GM23338 (cell line): ENCODE measurements at regions not wholly inside any gene's neighbourhood (a gene's known extent, or its start where the extent isn't known, plus 50 kb on each side); places are given as distances from the start of the nearest gene placed in this dataset.

Source experiments
- ATAC-seq: fragments of 200-7000 bp; cut with Tn5 transposase; 3 replicates; pipeline ENCODE4 v1.9.1; 2020
- DNase-seq: peaks from one replicate; pipeline ENCODE4 v3.0.0-alpha.2; 2015; ENCODE audit warnings: low spot score
- H2AFZ ChIP-seq: fragments of 200-600 bp; sonication (generic); 2 replicates; pipeline ENCODE4 v1.8.0; 2016; ENCODE audit warnings: antibody characterized with exemption, mild to moderate bottlenecking, moderate library complexity
- H3F3A ChIP-seq: fragments of 200-600 bp; sonication (generic); replicated peaks from 2 replicates; pipeline ENCODE4 v1.8.0; 2017; ENCODE audit warnings: antibody characterized with exemption, mixed run types, low read depth
- H3K27ac ChIP-seq: fragments of 200-600 bp; sonication (generic); 2 replicates; pipeline ENCODE4 v1.6.1; 2016; ENCODE audit warnings: low read depth
- H3K27me3 ChIP-seq: fragments of 200-600 bp; sonication (generic); 2 replicates; pipeline ENCODE4 v1.8.0; 2016; ENCODE audit warnings: mild to moderate bottlenecking, mixed run types, moderate library complexity; ENCODE audit not compliant: insufficient read depth
- H3K36me3 ChIP-seq: fragments of 200-600 bp; sonication (generic); 2 replicates; pipeline ENCODE4 v1.8.0; 2016; ENCODE audit warnings: mild to moderate bottlenecking; ENCODE audit not compliant: insufficient read depth
- H3K4me1 ChIP-seq: fragments of 200-600 bp; sonication (generic); 2 replicates; pipeline ENCODE4 v1.8.0; 2016; ENCODE audit warnings: mild to moderate bottlenecking, moderate library complexity; ENCODE audit not compliant: insufficient read depth
- H3K4me2 ChIP-seq: fragments of 200-600 bp; sonication (generic); 2 replicates; pipeline ENCODE4 v1.7.1; 2017; ENCODE audit warnings: mixed run types
- H3K4me3 ChIP-seq: fragments of 200-600 bp; sonication (generic); 2 replicates; pipeline ENCODE4 v1.6.1; 2016; ENCODE audit warnings: mixed run types
- H3K79me2 ChIP-seq: fragments of 200-600 bp; sonication (generic); replicated peaks from 2 replicates; pipeline ENCODE4 v1.8.0; 2017; ENCODE audit warnings: mild to moderate bottlenecking; ENCODE audit not compliant: insufficient read depth
- H3K9me2 ChIP-seq: fragments of 200-600 bp; sonication (generic); 2 replicates; pipeline ENCODE4 v1.8.0; 2017; ENCODE audit not compliant: insufficient read depth
- H4K20me1 ChIP-seq: fragments of 200-600 bp; sonication (generic); replicated peaks from 2 replicates; pipeline ENCODE4 v1.8.0; 2017; ENCODE audit warnings: mild to moderate bottlenecking; ENCODE audit not compliant: insufficient read depth
- H3K27ac Mint-ChIP-seq: 2 replicates; pipeline ENCODE4 v1.8.0; 2020; ENCODE audit warnings: inconsistent platforms, mild to moderate bottlenecking, moderate library complexity, mixed read lengths
- H3K27me3 Mint-ChIP-seq: 3 replicates; pipeline ENCODE4 v1.8.0; 2022; ENCODE audit warnings: low read depth, mild to moderate bottlenecking, moderate library complexity, mixed read lengths, inconsistent platforms; ENCODE audit not compliant: insufficient read depth, poor library complexity
- H3K36me3 Mint-ChIP-seq: 3 replicates; pipeline ENCODE4 v1.8.0; 2021; ENCODE audit warnings: low read depth, mild to moderate bottlenecking, inconsistent platforms, moderate library complexity, mixed read lengths
- H3K4me1 Mint-ChIP-seq: 3 replicates; pipeline ENCODE4 v1.8.0; 2020; ENCODE audit warnings: mild to moderate bottlenecking, inconsistent platforms, mixed read lengths
- H3K4me3 Mint-ChIP-seq: 3 replicates; pipeline ENCODE4 v1.8.0; 2021; ENCODE audit warnings: moderate library complexity, mild to moderate bottlenecking, inconsistent platforms, mixed read lengths
- H3K9me3 Mint-ChIP-seq: 3 replicates; pipeline ENCODE4 v1.8.0; 2020; ENCODE audit warnings: moderate library complexity, mild to moderate bottlenecking, inconsistent platforms, mixed read lengths
- CREB1 ChIP-seq: fragments of 250-450 bp; sonication (Bioruptor Pico); IDR thresholded peaks from 2 replicates; pipeline ENCODE4 v1.5.0; 2020; ENCODE audit warnings: low read depth, mild to moderate bottlenecking, moderate library complexity
- EZH2 ChIP-seq: fragments of 200-600 bp; sonication (generic); IDR thresholded peaks from one replicate; pipeline ENCODE4 v1.8.0; 2017; ENCODE audit warnings: antibody characterized with exemption, mild to moderate bottlenecking, low read depth; ENCODE audit not compliant: unreplicated experiment
- EZH2phosphoT487 ChIP-seq: fragments of 200-600 bp; sonication (generic); IDR thresholded peaks from one replicate; pipeline ENCODE4 v1.8.1; 2018; ENCODE audit warnings: antibody characterized with exemption; ENCODE audit not compliant: unreplicated experiment
- JUNB ChIP-seq: IDR thresholded peaks from one replicate; pipeline ENCODE4 v1.6.1; 2016; ENCODE audit warnings: antibody characterized with exemption; ENCODE audit not compliant: unreplicated experiment
- NANOG ChIP-seq: IDR thresholded peaks from 2 replicates; pipeline ENCODE4 v1.6.1; 2016; ENCODE audit warnings: antibody characterized with exemption, borderline replicate concordance
- POLR2AphosphoS5 ChIP-seq: IDR thresholded peaks from 2 replicates; pipeline ENCODE4 v1.6.1; 2016; ENCODE audit warnings: antibody characterized with exemption, low read depth
- STAT1 ChIP-seq: IDR thresholded peaks from one replicate; pipeline ENCODE4 v1.6.1; 2016; ENCODE audit warnings: antibody characterized with exemption; ENCODE audit not compliant: unreplicated experiment
- ZNF114 ChIP-seq: fragments of 250-450 bp; sonication (Bioruptor Pico); IDR thresholded peaks from 2 replicates; pipeline ENCODE4 v1.5.0; 2020; ENCODE audit warnings: mild to moderate bottlenecking, moderate library complexity
- ZNF331 ChIP-seq: fragments of 250-450 bp; sonication (Bioruptor Pico); IDR thresholded peaks from 2 replicates; pipeline ENCODE4 v1.5.0; 2020; ENCODE audit warnings: low read depth, mild to moderate bottlenecking, moderate library complexity
- TF ChIP-seq, protein P1 (sequence below): fragments of 250-450 bp; sonication (Bioruptor Pico); IDR thresholded peaks from 2 replicates; pipeline ENCODE4 v1.5.0; 2020; ENCODE audit warnings: mild to moderate bottlenecking, moderate library complexity
- TF ChIP-seq, protein P2 (sequence below): IDR thresholded peaks from one replicate; pipeline ENCODE4 v1.6.1; 2018; ENCODE audit warnings: antibody characterized with exemption; ENCODE audit not compliant: unreplicated experiment
- TF ChIP-seq, protein P3 (sequence below): IDR thresholded peaks from 2 replicates; pipeline ENCODE4 v1.6.1; 2016; ENCODE audit warnings: antibody characterized with exemption
- TF ChIP-seq, protein P4 (sequence below), 2 experiments: fragments of 200-600 bp in 1 of 2; sonication (generic) in 1 of 2; conservative IDR thresholded peaks; 2 replicates each; pipeline versions ENCODE4 v1.5.1 to v1.6.1; 2016 to 2017; ENCODE audit warnings: antibody characterized with exemption in 2 of 2, low read depth in 2 of 2, mild to moderate bottlenecking in 2 of 2, moderate library complexity in 1 of 2

DNA sequence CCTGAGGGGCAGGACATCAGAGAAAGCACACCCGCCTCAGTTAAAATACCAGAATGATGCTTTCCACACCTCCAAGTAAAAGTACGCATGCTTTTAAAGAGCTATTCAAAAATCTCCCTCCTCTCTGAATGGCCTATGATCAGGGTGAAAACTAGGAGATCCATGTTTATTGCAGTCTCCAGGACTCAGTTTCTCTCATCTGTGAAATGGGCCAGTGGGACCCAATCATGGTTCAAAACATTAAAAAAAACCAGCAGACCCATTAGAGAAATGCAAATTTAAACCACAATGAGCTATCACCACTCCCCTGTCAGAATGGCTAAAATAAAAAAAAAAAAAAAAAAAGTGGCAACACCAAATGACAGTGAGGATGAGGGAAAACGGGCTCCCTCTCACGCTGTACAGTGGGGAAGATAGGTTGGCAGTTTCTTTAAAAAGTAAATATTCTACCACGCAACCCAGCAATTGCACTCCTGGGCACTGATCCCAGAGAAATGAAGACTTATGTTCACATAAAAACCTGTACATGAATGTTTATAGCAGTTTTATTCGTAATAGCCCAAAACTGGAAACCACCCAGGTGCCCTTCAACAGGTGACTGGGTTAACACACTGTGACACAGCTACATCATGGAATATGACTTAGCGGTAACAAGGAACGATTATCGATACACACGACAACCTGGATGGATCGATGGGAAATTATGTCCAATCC lies 242.7 kb downstream of the MN1 start:
- H2AFZ ChIP-seq, result no peak overlapping the region; the same call in 1 of the 2 replicates
- no peak overlapping the region for H3K4me2 ChIP-seq
- Mint-ChIP-seq H3K4me1 (peaks cover 24% of the 10 kb centered on the region), H3K9me3 (no peaks in the 10 kb centered on the region; the same call in 2 of the 3 replicates), H3K36me3 (peaks cover 2% of the 10 kb centered on the region; the same call in 1 of the 3 replicates), H3K27ac (no peak overlapping the region), H3K4me3 (no peak overlapping the region), H3K27me3 (peaks cover 7% of the 10 kb centered on the region)
- DNase-seq (no peak), ATAC-seq (no peak)
- H3K36me3 ChIP-seq, result no peaks in the 10 kb centered on the region
- no peaks in the 10 kb centered on the region for H3F3A ChIP-seq
- peaks cover 7% of the 10 kb centered on the region; the same call in 1 of the 2 replicates for H3K4me1 ChIP-seq
- no peaks in the 10 kb centered on the region for H3K79me2 ChIP-seq
- H3K9me2 ChIP-seq, result no peaks in the 10 kb centered on the region
- H3K27me3 ChIP-seq, result no peaks in the 10 kb centered on the region
- TF ChIP-seq, protein P1, sequence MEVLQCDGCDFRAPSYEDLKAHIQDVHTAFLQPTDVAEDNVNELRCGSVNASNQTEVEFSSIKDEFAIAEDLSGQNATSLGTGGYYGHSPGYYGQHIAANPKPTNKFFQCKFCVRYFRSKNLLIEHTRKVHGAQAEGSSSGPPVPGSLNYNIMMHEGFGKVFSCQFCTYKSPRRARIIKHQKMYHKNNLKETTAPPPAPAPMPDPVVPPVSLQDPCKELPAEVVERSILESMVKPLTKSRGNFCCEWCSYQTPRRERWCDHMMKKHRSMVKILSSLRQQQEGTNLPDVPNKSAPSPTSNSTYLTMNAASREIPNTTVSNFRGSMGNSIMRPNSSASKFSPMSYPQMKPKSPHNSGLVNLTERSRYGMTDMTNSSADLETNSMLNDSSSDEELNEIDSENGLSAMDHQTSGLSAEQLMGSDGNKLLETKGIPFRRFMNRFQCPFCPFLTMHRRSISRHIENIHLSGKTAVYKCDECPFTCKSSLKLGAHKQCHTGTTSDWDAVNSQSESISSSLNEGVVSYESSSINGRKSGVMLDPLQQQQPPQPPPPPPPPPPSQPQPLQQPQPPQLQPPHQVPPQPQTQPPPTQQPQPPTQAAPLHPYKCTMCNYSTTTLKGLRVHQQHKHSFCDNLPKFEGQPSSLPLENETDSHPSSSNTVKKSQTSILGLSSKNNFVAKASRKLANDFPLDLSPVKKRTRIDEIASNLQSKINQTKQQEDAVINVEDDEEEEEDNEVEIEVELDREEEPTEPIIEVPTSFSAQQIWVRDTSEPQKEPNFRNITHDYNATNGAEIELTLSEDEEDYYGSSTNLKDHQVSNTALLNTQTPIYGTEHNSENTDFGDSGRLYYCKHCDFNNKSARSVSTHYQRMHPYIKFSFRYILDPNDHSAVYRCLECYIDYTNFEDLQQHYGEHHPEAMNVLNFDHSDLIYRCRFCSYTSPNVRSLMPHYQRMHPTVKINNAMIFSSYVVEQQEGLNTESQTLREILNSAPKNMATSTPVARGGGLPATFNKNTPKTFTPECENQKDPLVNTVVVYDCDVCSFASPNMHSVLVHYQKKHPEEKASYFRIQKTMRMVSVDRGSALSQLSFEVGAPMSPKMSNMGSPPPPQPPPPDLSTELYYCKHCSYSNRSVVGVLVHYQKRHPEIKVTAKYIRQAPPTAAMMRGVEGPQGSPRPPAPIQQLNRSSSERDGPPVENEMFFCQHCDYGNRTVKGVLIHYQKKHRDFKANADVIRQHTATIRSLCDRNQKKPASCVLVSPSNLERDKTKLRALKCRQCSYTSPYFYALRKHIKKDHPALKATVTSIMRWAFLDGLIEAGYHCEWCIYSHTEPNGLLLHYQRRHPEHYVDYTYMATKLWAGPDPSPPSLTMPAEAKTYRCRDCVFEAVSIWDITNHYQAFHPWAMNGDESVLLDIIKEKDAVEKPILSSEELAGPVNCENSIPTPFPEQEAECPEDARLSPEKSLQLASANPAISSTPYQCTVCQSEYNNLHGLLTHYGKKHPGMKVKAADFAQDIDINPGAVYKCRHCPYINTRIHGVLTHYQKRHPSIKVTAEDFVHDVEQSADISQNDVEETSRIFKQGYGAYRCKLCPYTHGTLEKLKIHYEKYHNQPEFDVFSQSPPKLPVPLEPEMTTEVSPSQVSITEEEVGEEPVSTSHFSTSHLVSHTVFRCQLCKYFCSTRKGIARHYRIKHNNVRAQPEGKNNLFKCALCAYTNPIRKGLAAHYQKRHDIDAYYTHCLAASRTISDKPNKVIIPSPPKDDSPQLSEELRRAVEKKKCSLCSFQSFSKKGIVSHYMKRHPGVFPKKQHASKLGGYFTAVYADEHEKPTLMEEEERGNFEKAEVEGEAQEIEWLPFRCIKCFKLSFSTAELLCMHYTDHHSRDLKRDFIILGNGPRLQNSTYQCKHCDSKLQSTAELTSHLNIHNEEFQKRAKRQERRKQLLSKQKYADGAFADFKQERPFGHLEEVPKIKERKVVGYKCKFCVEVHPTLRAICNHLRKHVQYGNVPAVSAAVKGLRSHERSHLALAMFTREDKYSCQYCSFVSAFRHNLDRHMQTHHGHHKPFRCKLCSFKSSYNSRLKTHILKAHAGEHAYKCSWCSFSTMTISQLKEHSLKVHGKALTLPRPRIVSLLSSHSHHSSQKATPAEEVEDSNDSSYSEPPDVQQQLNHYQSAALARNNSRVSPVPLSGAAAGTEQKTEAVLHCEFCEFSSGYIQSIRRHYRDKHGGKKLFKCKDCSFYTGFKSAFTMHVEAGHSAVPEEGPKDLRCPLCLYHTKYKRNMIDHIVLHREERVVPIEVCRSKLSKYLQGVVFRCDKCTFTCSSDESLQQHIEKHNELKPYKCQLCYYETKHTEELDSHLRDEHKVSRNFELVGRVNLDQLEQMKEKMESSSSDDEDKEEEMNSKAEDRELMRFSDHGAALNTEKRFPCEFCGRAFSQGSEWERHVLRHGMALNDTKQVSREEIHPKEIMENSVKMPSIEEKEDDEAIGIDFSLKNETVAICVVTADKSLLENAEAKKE (CRISPR knock-in tag), result no peak
- TF ChIP-seq, protein P2, sequence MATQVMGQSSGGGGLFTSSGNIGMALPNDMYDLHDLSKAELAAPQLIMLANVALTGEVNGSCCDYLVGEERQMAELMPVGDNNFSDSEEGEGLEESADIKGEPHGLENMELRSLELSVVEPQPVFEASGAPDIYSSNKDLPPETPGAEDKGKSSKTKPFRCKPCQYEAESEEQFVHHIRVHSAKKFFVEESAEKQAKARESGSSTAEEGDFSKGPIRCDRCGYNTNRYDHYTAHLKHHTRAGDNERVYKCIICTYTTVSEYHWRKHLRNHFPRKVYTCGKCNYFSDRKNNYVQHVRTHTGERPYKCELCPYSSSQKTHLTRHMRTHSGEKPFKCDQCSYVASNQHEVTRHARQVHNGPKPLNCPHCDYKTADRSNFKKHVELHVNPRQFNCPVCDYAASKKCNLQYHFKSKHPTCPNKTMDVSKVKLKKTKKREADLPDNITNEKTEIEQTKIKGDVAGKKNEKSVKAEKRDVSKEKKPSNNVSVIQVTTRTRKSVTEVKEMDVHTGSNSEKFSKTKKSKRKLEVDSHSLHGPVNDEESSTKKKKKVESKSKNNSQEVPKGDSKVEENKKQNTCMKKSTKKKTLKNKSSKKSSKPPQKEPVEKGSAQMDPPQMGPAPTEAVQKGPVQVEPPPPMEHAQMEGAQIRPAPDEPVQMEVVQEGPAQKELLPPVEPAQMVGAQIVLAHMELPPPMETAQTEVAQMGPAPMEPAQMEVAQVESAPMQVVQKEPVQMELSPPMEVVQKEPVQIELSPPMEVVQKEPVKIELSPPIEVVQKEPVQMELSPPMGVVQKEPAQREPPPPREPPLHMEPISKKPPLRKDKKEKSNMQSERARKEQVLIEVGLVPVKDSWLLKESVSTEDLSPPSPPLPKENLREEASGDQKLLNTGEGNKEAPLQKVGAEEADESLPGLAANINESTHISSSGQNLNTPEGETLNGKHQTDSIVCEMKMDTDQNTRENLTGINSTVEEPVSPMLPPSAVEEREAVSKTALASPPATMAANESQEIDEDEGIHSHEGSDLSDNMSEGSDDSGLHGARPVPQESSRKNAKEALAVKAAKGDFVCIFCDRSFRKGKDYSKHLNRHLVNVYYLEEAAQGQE, result no peak
- TF ChIP-seq ZNF331 (CRISPR knock-in tag), result no peak
- no peak for TF ChIP-seq EZH2phosphoT487
- no peak for TF ChIP-seq JUNB
- TF ChIP-seq POLR2AphosphoS5, result no peak
- TF ChIP-seq NANOG, result no peak
- no peak for TF ChIP-seq CREB1 (CRISPR knock-in tag)
- no peak for TF ChIP-seq STAT1
- TF ChIP-seq ZNF114 (CRISPR knock-in tag), result no peak
- TF ChIP-seq, protein P3, sequence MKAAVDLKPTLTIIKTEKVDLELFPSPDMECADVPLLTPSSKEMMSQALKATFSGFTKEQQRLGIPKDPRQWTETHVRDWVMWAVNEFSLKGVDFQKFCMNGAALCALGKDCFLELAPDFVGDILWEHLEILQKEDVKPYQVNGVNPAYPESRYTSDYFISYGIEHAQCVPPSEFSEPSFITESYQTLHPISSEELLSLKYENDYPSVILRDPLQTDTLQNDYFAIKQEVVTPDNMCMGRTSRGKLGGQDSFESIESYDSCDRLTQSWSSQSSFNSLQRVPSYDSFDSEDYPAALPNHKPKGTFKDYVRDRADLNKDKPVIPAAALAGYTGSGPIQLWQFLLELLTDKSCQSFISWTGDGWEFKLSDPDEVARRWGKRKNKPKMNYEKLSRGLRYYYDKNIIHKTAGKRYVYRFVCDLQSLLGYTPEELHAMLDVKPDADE, result no peak
- TF ChIP-seq EZH2, result no peak
- TF ChIP-seq, protein P4, sequence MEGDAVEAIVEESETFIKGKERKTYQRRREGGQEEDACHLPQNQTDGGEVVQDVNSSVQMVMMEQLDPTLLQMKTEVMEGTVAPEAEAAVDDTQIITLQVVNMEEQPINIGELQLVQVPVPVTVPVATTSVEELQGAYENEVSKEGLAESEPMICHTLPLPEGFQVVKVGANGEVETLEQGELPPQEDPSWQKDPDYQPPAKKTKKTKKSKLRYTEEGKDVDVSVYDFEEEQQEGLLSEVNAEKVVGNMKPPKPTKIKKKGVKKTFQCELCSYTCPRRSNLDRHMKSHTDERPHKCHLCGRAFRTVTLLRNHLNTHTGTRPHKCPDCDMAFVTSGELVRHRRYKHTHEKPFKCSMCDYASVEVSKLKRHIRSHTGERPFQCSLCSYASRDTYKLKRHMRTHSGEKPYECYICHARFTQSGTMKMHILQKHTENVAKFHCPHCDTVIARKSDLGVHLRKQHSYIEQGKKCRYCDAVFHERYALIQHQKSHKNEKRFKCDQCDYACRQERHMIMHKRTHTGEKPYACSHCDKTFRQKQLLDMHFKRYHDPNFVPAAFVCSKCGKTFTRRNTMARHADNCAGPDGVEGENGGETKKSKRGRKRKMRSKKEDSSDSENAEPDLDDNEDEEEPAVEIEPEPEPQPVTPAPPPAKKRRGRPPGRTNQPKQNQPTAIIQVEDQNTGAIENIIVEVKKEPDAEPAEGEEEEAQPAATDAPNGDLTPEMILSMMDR (conservative IDR thresholded peaks at IDR 0.05; ENCODE audit: low read depth in 2 of 2), result no peak
- H4K20me1 ChIP-seq, result no peaks in the 10 kb centered on the region
- H3K4me3 ChIP-seq, result no peak overlapping the region
- no peak overlapping the region for H3K27ac ChIP-seq
